Hepatocyte (in vitro differentiated cells): ENCODE measurements at regions not wholly inside any gene's neighbourhood (a gene's known extent, or its start where the extent isn't known, plus 50 kb on each side); places are given as distances from the start of the nearest gene placed in this dataset.

ENCODE experiments used
- CTCF ChIP-seq: fragments of 200-600 bp; sonication (generic); IDR thresholded peaks from 2 replicates; pipeline ENCODE4 v1.5.1; 2016; ENCODE audit warnings: antibody characterized with exemption, mild to moderate bottlenecking; ENCODE audit not compliant: poor library complexity
- EZH2phosphoT487 ChIP-seq: fragments of 200-600 bp; sonication (generic); IDR thresholded peaks from one replicate; pipeline ENCODE4 v1.6.1; 2018; ENCODE audit warnings: antibody characterized with exemption, mild to moderate bottlenecking, low read depth, moderate library complexity; ENCODE audit not compliant: unreplicated experiment, severe bottlenecking

- no peak for TF ChIP-seq EZH2phosphoT487
- TF ChIP-seq CTCF, result no peak
Measured at GRCh38 chr20:48433178-48433577, 394.6 kb downstream of the PREX1 start.
